Endodermal cell (in vitro differentiated cells): ENCODE measurements at regions not wholly inside any gene's neighbourhood (a gene's known extent, or its start where the extent isn't known, plus 50 kb on each side); places are given as distances from the start of the nearest gene placed in this dataset.

Source experiments
- DNase-seq: peaks from one replicate; pipeline ENCODE4 v3.0.0-alpha.2; 2017
- H3K27ac ChIP-seq: 2 replicates; pipeline ENCODE4 v1.5.1; 2013; ENCODE audit warnings: mild to moderate bottlenecking, low read depth, low read length, moderate library complexity
- H3K27me3 ChIP-seq: 2 replicates; pipeline ENCODE4 v1.6.1; 2013; ENCODE audit warnings: mild to moderate bottlenecking, low read length, moderate library complexity; ENCODE audit not compliant: insufficient read depth, control insufficient read depth, poor library complexity, severe bottlenecking
- H3K36me3 ChIP-seq: 2 replicates; pipeline ENCODE4 v1.7.0; 2013; ENCODE audit warnings: mild to moderate bottlenecking, low read length, moderate library complexity; ENCODE audit not compliant: control insufficient read depth, insufficient read depth
- H3K4me1 ChIP-seq: one replicate; pipeline ENCODE4 v1.7.0; 2013; ENCODE audit warnings: low read length; ENCODE audit not compliant: control insufficient read depth, insufficient read depth
- H3K4me3 ChIP-seq: 2 replicates; pipeline ENCODE4 v1.5.1; 2013; ENCODE audit warnings: mild to moderate bottlenecking, low read length, moderate library complexity
- H3K9ac ChIP-seq: 2 replicates; pipeline ENCODE4 v1.6.1; 2013; ENCODE audit warnings: mild to moderate bottlenecking, low read length, moderate library complexity; ENCODE audit not compliant: poor library complexity, severe bottlenecking; ENCODE audit errors: extremely low read depth
- H3K9me3 ChIP-seq: 2 replicates; pipeline ENCODE4 v1.6.1; 2013; ENCODE audit warnings: mild to moderate bottlenecking, low read length, moderate library complexity; ENCODE audit not compliant: control insufficient read depth
- H3K27ac Mint-ChIP-seq: 2 replicates; pipeline ENCODE4 v1.8.0; 2020; ENCODE audit warnings: mixed read lengths
- H3K27me3 Mint-ChIP-seq: 2 replicates; pipeline ENCODE4 v1.8.0; 2021; ENCODE audit warnings: mild to moderate bottlenecking, mixed read lengths; ENCODE audit not compliant: insufficient read depth
- H3K36me3 Mint-ChIP-seq: 2 replicates; pipeline ENCODE4 v1.8.0; 2020; ENCODE audit warnings: low read depth, mixed read lengths
- H3K4me1 Mint-ChIP-seq: 2 replicates; pipeline ENCODE4 v1.8.0; 2020; ENCODE audit warnings: mixed read lengths
- H3K4me3 Mint-ChIP-seq: 2 replicates; pipeline ENCODE4 v1.8.0; 2020; ENCODE audit warnings: mild to moderate bottlenecking, moderate library complexity, mixed read lengths
- H3K9me3 Mint-ChIP-seq: 2 replicates; pipeline ENCODE4 v1.8.0; 2020; ENCODE audit warnings: mild to moderate bottlenecking, mixed read lengths
- WGBS, 2 experiments: methylation state at CpG; one replicate each; pipeline versions ENCODE4 v1.1.5 to v1.1.7; 2013; ENCODE audit warnings: missing lambda C conversion rate in 2 of 2, mixed read lengths in 1 of 2; ENCODE audit not compliant: insufficient coverage in 1 of 2, insufficient read length in 1 of 2; 5-methylcytosine and 5-hydroxymethylcytosine counted together
- TF ChIP-seq, protein P1 (sequence below): fragments of 200-600 bp; sonication (generic); conservative IDR thresholded peaks from 2 replicates; pipeline ENCODE4 v1.5.0; 2021; ENCODE audit warnings: antibody characterized with exemption, mild to moderate bottlenecking

DNA sequence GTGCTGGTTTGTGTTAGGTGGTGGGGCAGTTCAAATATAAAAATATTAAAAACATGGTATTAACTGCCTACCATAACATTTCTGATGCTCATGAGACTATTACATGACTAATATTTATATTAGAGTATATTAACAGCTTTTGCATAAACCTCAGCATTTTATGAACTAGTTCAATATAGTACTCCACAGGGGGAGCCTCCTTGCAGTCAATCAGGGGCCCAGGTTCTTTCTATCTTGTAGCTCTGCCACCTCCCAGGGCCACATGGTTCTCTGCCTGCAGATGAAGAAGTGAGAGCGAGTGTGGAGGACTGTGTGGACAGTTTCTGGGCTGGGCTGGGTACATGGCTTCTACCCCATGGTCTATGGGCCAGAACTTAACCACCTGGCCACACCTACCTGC lies 159.5 kb downstream of the RPS24 start:
- Mint-ChIP-seq H3K27me3 (peaks cover 4% of the 10 kb centered on the region), H3K27ac (no peak overlapping the region), H3K4me1 (peaks cover 5% of the 10 kb centered on the region), H3K4me3 (no peak overlapping the region), H3K9me3 (peaks cover 15% of the 10 kb centered on the region), H3K36me3 (no peaks in the 10 kb centered on the region)
- Histone ChIP-seq H3K4me3 (no peak overlapping the region), H3K27me3 (no peaks in the 10 kb centered on the region), H3K9me3 (peaks cover 18% of the 10 kb centered on the region), H3K4me1 (peaks cover 6% of the 10 kb centered on the region), H3K36me3 (no peaks in the 10 kb centered on the region), H3K9ac (no peak overlapping the region), H3K27ac (no peak overlapping the region)
- 100% methylated on average over 1 of the region's 1 CpG; no CpG with 5 or more reads in 1 of the 2 experiments for WGBS, 2 experiments
- no peak for DNase-seq
- TF ChIP-seq, protein P1, sequence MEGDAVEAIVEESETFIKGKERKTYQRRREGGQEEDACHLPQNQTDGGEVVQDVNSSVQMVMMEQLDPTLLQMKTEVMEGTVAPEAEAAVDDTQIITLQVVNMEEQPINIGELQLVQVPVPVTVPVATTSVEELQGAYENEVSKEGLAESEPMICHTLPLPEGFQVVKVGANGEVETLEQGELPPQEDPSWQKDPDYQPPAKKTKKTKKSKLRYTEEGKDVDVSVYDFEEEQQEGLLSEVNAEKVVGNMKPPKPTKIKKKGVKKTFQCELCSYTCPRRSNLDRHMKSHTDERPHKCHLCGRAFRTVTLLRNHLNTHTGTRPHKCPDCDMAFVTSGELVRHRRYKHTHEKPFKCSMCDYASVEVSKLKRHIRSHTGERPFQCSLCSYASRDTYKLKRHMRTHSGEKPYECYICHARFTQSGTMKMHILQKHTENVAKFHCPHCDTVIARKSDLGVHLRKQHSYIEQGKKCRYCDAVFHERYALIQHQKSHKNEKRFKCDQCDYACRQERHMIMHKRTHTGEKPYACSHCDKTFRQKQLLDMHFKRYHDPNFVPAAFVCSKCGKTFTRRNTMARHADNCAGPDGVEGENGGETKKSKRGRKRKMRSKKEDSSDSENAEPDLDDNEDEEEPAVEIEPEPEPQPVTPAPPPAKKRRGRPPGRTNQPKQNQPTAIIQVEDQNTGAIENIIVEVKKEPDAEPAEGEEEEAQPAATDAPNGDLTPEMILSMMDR = no peak

DNA sequence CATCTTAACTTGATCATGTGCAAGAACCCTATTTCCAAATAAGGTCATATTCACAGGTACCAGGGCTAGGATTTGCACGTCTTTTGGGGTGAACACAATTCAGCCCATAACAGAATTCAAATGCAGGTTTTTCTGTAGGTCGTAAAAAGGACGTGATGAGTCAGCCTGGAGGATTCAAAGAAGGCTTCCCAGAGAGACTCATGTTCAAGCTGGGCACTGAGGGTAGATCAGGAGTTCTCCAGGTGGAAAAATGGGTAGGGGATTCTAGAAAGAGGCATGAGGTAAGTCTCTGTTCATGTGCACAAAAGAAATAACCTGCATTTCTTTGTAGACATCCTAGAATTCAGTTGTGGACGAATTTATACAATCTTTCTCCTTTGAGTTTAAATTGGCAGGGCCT lies 160.4 kb downstream of the RPS24 start:
- no peak overlapping the region for H3K27ac Mint-ChIP-seq
- no peaks in the 10 kb centered on the region for H3K36me3 Mint-ChIP-seq
- 88 to 95% methylated on average over 4 of the region's 4 CpGs for WGBS, 2 experiments
- peaks cover 5% of the 10 kb centered on the region for H3K4me1 Mint-ChIP-seq
- TF ChIP-seq, protein P1 = no peak
- DNase-seq = no peak
- peaks cover 15% of the 10 kb centered on the region for H3K9me3 Mint-ChIP-seq
- peaks cover 18% of the 10 kb centered on the region for H3K9me3 ChIP-seq
- H3K9ac ChIP-seq = no peak overlapping the region
- peaks cover 4% of the 10 kb centered on the region for H3K27me3 Mint-ChIP-seq
- no peaks in the 10 kb centered on the region for H3K36me3 ChIP-seq
- peaks cover 6% of the 10 kb centered on the region for H3K4me1 ChIP-seq
- no peak overlapping the region for H3K27ac ChIP-seq
- H3K4me3 ChIP-seq = no peak overlapping the region
- no peaks in the 10 kb centered on the region for H3K27me3 ChIP-seq
- H3K4me3 Mint-ChIP-seq = no peak overlapping the region

DNA sequence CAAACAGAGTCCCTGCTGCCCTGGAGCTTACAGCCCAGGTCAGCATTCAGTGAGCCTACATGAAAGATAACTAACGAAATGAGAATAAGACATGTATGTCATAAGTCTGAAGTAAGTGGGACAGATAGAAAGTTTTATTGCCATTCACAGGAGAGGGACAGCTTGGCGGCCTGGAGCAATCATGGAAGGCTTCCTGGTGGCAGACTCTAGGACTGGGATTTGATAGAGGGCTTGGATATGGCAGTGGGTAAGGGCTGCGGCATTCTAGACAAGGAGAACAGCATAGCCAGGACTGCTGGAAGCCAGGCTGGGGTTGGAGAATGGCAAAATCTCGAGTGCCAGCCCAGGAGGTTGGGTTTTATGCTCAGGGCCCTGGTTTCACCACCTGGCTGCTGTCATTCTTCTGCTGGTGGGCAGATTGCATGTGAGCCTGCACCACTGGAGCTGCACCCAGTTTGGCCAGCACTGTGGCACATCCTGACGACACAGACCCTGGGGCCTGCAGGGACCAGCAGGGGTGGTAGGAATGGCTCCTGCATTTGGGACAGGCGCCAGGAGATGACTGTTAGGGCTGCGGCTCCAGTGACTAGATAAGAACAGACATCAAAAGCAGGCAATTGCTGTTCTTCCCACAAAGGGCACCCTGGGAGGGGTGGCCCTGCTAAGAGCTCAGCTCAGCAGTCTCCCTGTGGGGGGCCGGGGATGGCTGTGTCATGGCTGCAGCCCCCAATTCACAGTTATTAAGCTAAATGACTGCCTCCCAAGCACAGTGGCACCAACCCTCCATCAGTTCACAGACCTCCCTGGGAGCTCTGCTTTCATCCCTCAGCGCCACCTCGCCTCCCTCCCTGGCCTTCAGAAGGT lies 161.1 kb downstream of the RPS24 start:
- Mint-ChIP-seq H3K9me3 (peaks cover 15% of the 10 kb centered on the region), H3K4me3 (no peak overlapping the region), H3K4me1 (peaks cover 8% of the 10 kb centered on the region), H3K27me3 (peaks cover 4% of the 10 kb centered on the region), H3K36me3 (no peaks in the 10 kb centered on the region), H3K27ac (no peak overlapping the region)
- Histone ChIP-seq H3K9me3 (peaks cover 18% of the 10 kb centered on the region), H3K4me3 (no peak overlapping the region), H3K4me1 (peaks cover 6% of the 10 kb centered on the region), H3K9ac (no peak overlapping the region), H3K27me3 (no peaks in the 10 kb centered on the region), H3K27ac (no peak overlapping the region), H3K36me3 (no peaks in the 10 kb centered on the region)
- WGBS, 2 experiments = 79 to 95% methylated on average over 2 to 10 of the region's 10 CpGs
- TF ChIP-seq, protein P1 = no peak
- peak; percentile 79 for DNase-seq
